ENCODE measurements at regions not wholly inside any gene's neighbourhood (a gene's known extent, or its start where the extent isn't known, plus 50 kb on each side); places are given as distances from the start of the nearest gene placed in this dataset.

DNA sequence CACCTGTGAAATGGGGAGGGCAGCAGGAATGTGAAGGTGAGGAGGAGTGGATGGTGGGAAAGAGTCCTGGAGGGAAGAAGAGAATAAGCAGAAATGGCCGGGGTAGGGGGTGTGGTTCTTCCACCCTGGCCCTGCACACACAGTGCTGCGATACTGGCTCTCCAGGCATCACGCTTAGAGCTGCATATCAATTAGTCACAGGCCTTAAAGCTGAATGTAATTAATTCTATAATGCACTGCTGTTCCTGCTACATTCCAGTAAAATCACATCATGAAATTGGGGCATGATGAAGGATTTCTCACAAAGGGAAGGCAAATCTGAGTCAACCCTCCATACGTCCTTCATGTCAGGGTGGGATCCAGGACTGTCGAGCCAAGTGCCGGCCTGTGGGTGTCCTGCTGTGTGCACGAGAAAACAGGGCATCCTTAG, 566.1 kb downstream of the BCL11B start:
- Histone ChIP-seq H3K27me3 (no peaks in the 10 kb centered on the region), H3K4me3 (no peak overlapping the region), H3K27ac (no peak overlapping the region), H3K4me1 (no peaks in the 10 kb centered on the region), H3K36me3 (no peaks in the 10 kb centered on the region), H3K9me3 (no peaks in the 10 kb centered on the region)
- TF ChIP-seq, protein P1, sequence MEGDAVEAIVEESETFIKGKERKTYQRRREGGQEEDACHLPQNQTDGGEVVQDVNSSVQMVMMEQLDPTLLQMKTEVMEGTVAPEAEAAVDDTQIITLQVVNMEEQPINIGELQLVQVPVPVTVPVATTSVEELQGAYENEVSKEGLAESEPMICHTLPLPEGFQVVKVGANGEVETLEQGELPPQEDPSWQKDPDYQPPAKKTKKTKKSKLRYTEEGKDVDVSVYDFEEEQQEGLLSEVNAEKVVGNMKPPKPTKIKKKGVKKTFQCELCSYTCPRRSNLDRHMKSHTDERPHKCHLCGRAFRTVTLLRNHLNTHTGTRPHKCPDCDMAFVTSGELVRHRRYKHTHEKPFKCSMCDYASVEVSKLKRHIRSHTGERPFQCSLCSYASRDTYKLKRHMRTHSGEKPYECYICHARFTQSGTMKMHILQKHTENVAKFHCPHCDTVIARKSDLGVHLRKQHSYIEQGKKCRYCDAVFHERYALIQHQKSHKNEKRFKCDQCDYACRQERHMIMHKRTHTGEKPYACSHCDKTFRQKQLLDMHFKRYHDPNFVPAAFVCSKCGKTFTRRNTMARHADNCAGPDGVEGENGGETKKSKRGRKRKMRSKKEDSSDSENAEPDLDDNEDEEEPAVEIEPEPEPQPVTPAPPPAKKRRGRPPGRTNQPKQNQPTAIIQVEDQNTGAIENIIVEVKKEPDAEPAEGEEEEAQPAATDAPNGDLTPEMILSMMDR (IDR thresholded peaks at IDR 0.05) = no peak
- TF ChIP-seq EP300 (IDR thresholded peaks at IDR 0.05) (no peak), POLR2A (IDR thresholded peaks at IDR 0.05) (no peak), POLR2AphosphoS5 (IDR thresholded peaks at IDR 0.05) (no peak)
- DNase-seq (ENCODE audit: low spot score in 2 of 2) = no peak
- WGBS = 54% methylated on average over 7 of the region's 7 CpGs

DNA sequence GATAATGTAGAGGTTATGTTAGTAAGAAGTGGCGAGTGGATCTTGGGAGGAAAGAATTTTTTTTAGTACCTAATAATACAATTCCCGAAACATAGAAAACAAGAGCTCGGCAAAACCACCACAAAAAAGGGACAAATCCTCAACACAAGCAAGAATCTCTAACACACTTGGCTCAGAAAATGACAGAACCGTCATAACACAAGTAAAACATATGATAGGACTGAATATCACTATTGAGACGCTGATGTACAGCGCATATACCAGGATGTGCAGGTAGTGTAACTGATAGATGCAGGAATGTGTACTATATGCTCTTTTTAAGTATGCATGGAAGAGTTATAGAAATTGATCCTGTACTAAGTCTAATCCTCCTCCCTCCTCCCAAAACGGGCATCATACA, 564.5 kb downstream of the BCL11B start:
- no peaks in the 10 kb centered on the region for H3K9me3 ChIP-seq
- no peak for TF ChIP-seq EP300 (IDR thresholded peaks at IDR 0.05)
- no peak for TF ChIP-seq POLR2AphosphoS5 (IDR thresholded peaks at IDR 0.05)
- TF ChIP-seq, protein P1 (IDR thresholded peaks at IDR 0.05) = no peak
- TF ChIP-seq POLR2A (IDR thresholded peaks at IDR 0.05) = no peak
- H3K4me1 ChIP-seq = no peaks in the 10 kb centered on the region
- no peak overlapping the region for H3K4me3 ChIP-seq
- 88% methylated on average over 7 of the region's 7 CpGs for WGBS
- no peak overlapping the region for H3K27ac ChIP-seq
- no peaks in the 10 kb centered on the region for H3K36me3 ChIP-seq
- H3K27me3 ChIP-seq = no peaks in the 10 kb centered on the region
- DNase-seq (ENCODE audit: low spot score in 2 of 2) = no peak

DNA sequence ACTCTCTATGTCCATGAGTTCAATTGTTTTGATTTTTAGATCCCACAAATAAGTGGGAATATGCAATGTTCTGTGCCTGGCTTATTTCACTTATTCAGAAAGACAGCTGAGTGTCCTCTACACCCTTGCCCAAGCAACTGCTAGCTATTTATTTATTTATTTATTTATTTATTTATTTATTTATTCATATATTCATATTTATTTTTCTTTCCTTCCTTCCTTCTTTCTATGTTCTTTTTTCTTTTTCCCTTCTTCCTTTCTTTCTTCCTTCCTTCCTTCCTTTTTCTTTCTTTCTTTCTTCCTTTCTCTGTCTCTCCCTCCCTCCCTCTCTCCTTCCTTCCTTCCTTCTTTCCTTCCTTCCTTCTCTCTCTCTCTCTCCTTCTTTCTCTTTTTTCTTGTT, 563.4 kb downstream of the BCL11B start:
- Histone ChIP-seq H3K36me3 (no peaks in the 10 kb centered on the region), H3K4me3 (no peak overlapping the region)
- DNase-seq (ENCODE audit: low spot score in 2 of 2) = no peak

DNA sequence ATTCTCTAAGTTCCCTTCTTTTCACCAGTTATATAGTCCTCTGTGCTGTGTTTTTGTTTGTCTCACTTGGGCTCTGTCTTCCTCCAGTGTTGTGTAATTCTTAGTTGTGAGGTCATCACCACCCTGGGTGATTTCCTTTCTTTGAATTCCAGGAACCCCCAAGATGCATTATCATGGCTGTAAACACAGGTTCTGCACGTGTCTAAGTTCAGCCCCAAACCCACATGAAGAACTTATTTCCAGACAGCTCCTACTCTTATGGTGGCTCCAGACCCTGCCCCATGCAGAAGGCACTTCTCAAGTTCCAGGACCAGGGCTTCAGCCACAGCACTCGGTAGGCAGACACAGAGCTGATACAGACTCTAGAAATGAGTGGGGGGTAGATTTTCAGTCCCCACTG, 560.5 kb downstream of the BCL11B start:
- Histone ChIP-seq H3K4me1 (peaks cover 7% of the 10 kb centered on the region), H3K9me3 (no peaks in the 10 kb centered on the region), H3K27me3 (no peaks in the 10 kb centered on the region), H3K36me3 (no peaks in the 10 kb centered on the region), H3K4me3 (no peak overlapping the region), H3K27ac (no peak overlapping the region)
- TF ChIP-seq, protein P1 (IDR thresholded peaks at IDR 0.05) = no peak
- TF ChIP-seq EP300 (IDR thresholded peaks at IDR 0.05) (no peak), POLR2AphosphoS5 (IDR thresholded peaks at IDR 0.05) (no peak), POLR2A (IDR thresholded peaks at IDR 0.05) (no peak)
- 58% methylated on average over 2 of the region's 2 CpGs for WGBS
- DNase-seq (ENCODE audit: low spot score in 2 of 2) = no peak

More for the DNA sequence above, 563.4 kb downstream of the BCL11B start:
- Histone ChIP-seq H3K4me1 (no peaks in the 10 kb centered on the region), H3K27me3 (no peaks in the 10 kb centered on the region), H3K9me3 (no peaks in the 10 kb centered on the region), H3K27ac (no peak overlapping the region)
- TF ChIP-seq POLR2AphosphoS5 (IDR thresholded peaks at IDR 0.05) (no peak), EP300 (IDR thresholded peaks at IDR 0.05) (no peak), POLR2A (IDR thresholded peaks at IDR 0.05) (no peak)
- TF ChIP-seq, protein P1 (IDR thresholded peaks at IDR 0.05) = no peak

DNA sequence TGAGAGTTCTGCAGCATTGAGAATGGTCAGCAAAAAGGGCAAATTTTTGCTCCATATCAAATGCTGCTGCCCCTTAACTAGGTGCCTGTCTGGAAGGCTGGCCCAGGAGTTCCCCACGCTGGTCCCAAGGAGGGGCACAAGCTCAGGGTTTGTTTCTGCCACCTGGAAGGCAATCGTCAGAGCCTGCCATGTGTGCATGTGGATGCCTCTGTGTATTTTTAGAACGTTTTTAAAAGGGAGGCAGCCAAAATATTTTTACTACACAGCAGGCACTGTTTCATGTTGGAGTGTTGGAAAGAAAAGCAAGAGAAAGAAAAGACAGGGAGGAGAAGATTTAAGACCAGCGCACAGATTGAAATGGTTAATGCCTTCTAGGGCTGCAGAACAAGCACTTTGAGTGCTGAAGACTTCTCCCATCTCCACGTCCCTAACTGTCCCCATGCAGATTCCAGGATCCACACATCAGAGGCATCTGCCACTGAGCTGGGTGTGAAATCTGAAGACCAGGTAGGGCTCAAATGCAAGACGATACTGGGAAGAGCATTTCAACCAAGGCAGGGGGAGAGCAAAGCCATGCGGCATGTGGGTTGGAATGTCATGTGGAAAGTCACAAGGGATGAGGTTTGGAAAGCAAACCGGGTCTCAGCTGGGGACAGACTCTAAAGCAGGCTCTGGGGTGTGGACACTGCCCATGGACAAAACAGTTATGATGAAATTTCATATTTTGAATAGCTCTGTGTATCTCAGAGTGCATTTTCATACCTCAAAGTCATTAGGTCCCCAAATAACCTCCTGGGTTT, 557.2 kb downstream of the BCL11B start:
- H3K4me3 ChIP-seq = no peak overlapping the region
- peak in 1 of 2 donors; percentile 68 for DNase-seq (ENCODE audit: low spot score in 2 of 2)
- TF ChIP-seq, protein P1 (IDR thresholded peaks at IDR 0.05) = no peak
- no peak for TF ChIP-seq POLR2A (IDR thresholded peaks at IDR 0.05)
- TF ChIP-seq POLR2AphosphoS5 (IDR thresholded peaks at IDR 0.05) = no peak
- no peak for TF ChIP-seq EP300 (IDR thresholded peaks at IDR 0.05)
- no peaks in the 10 kb centered on the region for H3K9me3 ChIP-seq
- H3K36me3 ChIP-seq = no peaks in the 10 kb centered on the region
- H3K27ac ChIP-seq = peak overlapping the region; percentile 39
- WGBS = 35% methylated on average over 8 of the region's 8 CpGs
- H3K27me3 ChIP-seq = no peaks in the 10 kb centered on the region
- peaks cover 7% of the 10 kb centered on the region for H3K4me1 ChIP-seq

Data from suprapubic skin (tissue), 4 donors.